ENCODE measurements at regions not wholly inside any gene's neighbourhood (a gene's known extent, or its start where the extent isn't known, plus 50 kb on each side); places are given as distances from the start of the nearest gene placed in this dataset.

- FAIRE-seq (peak; percentile 17), DNase-seq (ENCODE audit: insufficient read length) (no peak)
- TF ChIP-seq TAF1 (IDR thresholded peaks at IDR 0.05; ENCODE audit: borderline replicate concordance, low read depth, low read length), result no peak
- no peak for TF ChIP-seq POLR2AphosphoS5 (IDR thresholded peaks at IDR 0.05; ENCODE audit: low read depth, low read length)
- no peak for TF ChIP-seq POLR2A (IDR thresholded peaks at IDR 0.05; ENCODE audit: low read depth, low read length)
These were observed 74.1 kb upstream of the PLA2G4A start for GRCh38 chr1:186754542-186755145.

DNA sequence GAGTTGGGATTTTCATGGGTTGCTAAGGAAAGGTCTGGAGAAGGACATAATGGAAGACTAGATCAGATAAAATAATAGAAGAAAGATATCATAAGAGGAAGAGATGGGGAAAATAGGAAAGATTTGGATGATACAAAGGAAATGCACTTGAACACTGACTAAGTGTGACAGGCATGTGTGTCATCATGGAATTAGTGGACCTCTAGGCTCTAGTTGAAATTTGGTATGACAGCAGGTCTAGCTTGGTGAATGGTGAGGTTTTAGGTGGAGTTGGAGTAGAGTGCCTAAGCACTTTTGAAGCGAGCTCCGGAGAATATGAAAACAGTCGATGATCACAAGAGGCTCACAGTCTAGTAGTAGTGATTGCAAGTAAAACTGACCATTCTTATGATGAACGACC lies 73.0 kb upstream of the PTGS2 start:
- no peak for TF ChIP-seq TAF1 (IDR thresholded peaks at IDR 0.05; ENCODE audit: borderline replicate concordance, low read depth, low read length)
- no peak for TF ChIP-seq POLR2AphosphoS5 (IDR thresholded peaks at IDR 0.05; ENCODE audit: low read depth, low read length)
- no peak for TF ChIP-seq POLR2A (IDR thresholded peaks at IDR 0.05; ENCODE audit: low read depth, low read length)
- FAIRE-seq (no peak), DNase-seq (ENCODE audit: insufficient read length) (no peak)

GRCh38 chr1:186750257-186750656 lies 70.0 kb upstream of the PTGS2 start:
- TF ChIP-seq POLR2A (IDR thresholded peaks at IDR 0.05; ENCODE audit: low read depth, low read length), result no peak
- no peak for TF ChIP-seq TAF1 (IDR thresholded peaks at IDR 0.05; ENCODE audit: borderline replicate concordance, low read depth, low read length)
- no peak for TF ChIP-seq POLR2AphosphoS5 (IDR thresholded peaks at IDR 0.05; ENCODE audit: low read depth, low read length)
- FAIRE-seq (peak; percentile 38), DNase-seq (ENCODE audit: insufficient read length) (no peak)

- no peak for DNase-seq (ENCODE audit: insufficient read length)
- FAIRE-seq, result no peak
These were observed 69.6 kb upstream of the PTGS2 start for GRCh38 chr1:186749820-186750219.

DNA sequence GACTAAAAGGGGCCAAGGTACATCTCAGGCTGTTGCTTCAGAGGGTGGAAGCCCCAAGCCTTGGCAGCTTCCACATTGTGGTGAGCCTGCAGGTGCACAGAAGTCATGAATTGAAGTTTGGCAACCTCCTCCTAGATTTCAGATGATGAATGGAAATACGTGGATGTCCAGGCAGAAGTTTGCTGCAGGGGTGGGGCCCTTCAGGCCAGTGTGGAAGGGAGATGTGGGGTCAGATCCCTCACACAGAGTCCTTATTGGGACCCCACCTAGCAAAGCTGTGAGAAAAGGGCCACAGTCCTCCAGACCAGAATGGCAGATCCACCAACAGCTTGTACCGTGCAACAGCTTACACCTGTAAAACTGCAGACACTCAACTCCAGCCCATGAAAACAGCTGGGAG lies 67.4 kb upstream of the PTGS2 start:
- no peak for FAIRE-seq
- no peak for TF ChIP-seq TAF1 (IDR thresholded peaks at IDR 0.05; ENCODE audit: borderline replicate concordance, low read depth, low read length)
- TF ChIP-seq POLR2A (IDR thresholded peaks at IDR 0.05; ENCODE audit: low read depth, low read length), result no peak
- no peak for TF ChIP-seq POLR2AphosphoS5 (IDR thresholded peaks at IDR 0.05; ENCODE audit: low read depth, low read length)
- DNase-seq (ENCODE audit: insufficient read length), result no peak

More at GRCh38 chr1:186749820-186750219, 69.6 kb upstream of the PTGS2 start:
- TF ChIP-seq TAF1 (IDR thresholded peaks at IDR 0.05; ENCODE audit: borderline replicate concordance, low read depth, low read length) (no peak), POLR2AphosphoS5 (IDR thresholded peaks at IDR 0.05; ENCODE audit: low read depth, low read length) (no peak), POLR2A (IDR thresholded peaks at IDR 0.05; ENCODE audit: low read depth, low read length) (no peak)

DNA sequence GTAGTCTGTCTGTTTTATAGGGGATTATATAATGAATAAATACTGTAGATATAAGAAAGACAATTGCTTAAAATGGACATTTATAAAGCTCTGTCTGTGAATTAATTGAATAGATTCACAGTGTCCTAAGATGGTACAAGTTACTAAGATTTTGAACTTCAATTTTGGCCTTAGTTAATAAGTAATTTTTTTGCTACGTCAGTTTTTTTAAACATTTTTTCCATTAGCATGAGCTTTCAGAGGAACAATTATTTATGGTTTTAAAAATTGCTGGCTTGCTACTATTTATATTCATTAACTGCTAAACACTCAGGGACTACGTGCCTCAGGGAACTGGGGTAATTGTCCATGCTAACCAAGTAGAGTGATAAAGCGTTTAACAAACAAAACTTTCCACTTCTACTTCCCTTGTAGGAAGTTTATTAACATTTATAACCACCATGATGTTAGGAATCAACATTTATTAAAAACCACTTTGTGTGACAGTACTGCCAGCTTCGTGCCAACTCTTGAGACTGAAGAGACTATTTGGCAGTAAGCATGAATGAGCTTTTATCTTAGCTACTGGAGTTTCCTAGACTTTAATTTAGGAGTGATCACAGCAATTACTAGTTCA lies 65.4 kb upstream of the PTGS2 start:
- TF ChIP-seq POLR2AphosphoS5 (IDR thresholded peaks at IDR 0.05; ENCODE audit: low read depth, low read length) (no peak), TAF1 (IDR thresholded peaks at IDR 0.05; ENCODE audit: borderline replicate concordance, low read depth, low read length) (no peak), POLR2A (IDR thresholded peaks at IDR 0.05; ENCODE audit: low read depth, low read length) (no peak)
- DNase-seq (ENCODE audit: insufficient read length), result no peak
- FAIRE-seq, result peak; percentile 21

- FAIRE-seq (no peak), DNase-seq (ENCODE audit: insufficient read length) (no peak)
- TF ChIP-seq POLR2A (IDR thresholded peaks at IDR 0.05; ENCODE audit: low read depth, low read length), result no peak
- TF ChIP-seq POLR2AphosphoS5 (IDR thresholded peaks at IDR 0.05; ENCODE audit: low read depth, low read length), result no peak
- no peak for TF ChIP-seq TAF1 (IDR thresholded peaks at IDR 0.05; ENCODE audit: borderline replicate concordance, low read depth, low read length)
These were observed 61.4 kb upstream of the PTGS2 start for GRCh38 chr1:186741640-186742039.

- DNase-seq (ENCODE audit: insufficient read length) (no peak), FAIRE-seq (peak; percentile 78)
- TF ChIP-seq TAF1 (IDR thresholded peaks at IDR 0.05; ENCODE audit: borderline replicate concordance, low read depth, low read length) (no peak), POLR2AphosphoS5 (IDR thresholded peaks at IDR 0.05; ENCODE audit: low read depth, low read length) (no peak), POLR2A (IDR thresholded peaks at IDR 0.05; ENCODE audit: low read depth, low read length) (no peak)
These were observed 60.1 kb upstream of the PTGS2 start for GRCh38 chr1:186740324-186740723.

DNA sequence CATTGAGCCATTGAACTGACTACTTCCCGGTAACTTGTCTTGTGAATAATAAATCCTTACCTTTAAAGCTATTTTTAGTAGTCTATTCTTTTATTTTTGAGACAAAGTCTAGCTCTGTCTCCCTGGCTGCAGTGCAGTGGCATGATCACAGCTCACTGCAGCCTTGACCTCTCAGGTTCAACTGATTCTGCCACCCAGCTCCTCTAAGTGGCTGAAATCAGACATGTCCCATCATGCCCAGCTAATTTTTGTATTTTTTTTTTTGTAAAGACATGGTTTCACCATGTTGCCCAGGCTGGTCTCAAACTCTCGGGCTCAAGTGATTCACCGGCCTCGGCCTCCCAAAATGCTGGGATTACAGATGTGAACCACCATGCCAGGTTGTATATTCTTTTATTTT lies 59.3 kb upstream of the PTGS2 start:
- peak; percentile 70 for FAIRE-seq
- TF ChIP-seq POLR2AphosphoS5 (IDR thresholded peaks at IDR 0.05; ENCODE audit: low read depth, low read length) (no peak), POLR2A (IDR thresholded peaks at IDR 0.05; ENCODE audit: low read depth, low read length) (no peak)
- DNase-seq (ENCODE audit: insufficient read length), result no peak

- TF ChIP-seq TAF1 (IDR thresholded peaks at IDR 0.05; ENCODE audit: borderline replicate concordance, low read depth, low read length) (no peak), POLR2A (IDR thresholded peaks at IDR 0.05; ENCODE audit: low read depth, low read length) (no peak), POLR2AphosphoS5 (IDR thresholded peaks at IDR 0.05; ENCODE audit: low read depth, low read length) (no peak)
- FAIRE-seq (peak; percentile 87), DNase-seq (ENCODE audit: insufficient read length) (no peak)
These were observed 58.7 kb upstream of the PTGS2 start for GRCh38 chr1:186738926-186739325.

- DNase-seq (ENCODE audit: insufficient read length), result no peak
- TF ChIP-seq POLR2A (IDR thresholded peaks at IDR 0.05; ENCODE audit: low read depth, low read length), result no peak
- no peak for TF ChIP-seq POLR2AphosphoS5 (IDR thresholded peaks at IDR 0.05; ENCODE audit: low read depth, low read length)
- no peak for TF ChIP-seq TAF1 (IDR thresholded peaks at IDR 0.05; ENCODE audit: borderline replicate concordance, low read depth, low read length)
- no peak for FAIRE-seq
These were observed 56.9 kb upstream of the PTGS2 start for GRCh38 chr1:186736971-186737685.

DNA sequence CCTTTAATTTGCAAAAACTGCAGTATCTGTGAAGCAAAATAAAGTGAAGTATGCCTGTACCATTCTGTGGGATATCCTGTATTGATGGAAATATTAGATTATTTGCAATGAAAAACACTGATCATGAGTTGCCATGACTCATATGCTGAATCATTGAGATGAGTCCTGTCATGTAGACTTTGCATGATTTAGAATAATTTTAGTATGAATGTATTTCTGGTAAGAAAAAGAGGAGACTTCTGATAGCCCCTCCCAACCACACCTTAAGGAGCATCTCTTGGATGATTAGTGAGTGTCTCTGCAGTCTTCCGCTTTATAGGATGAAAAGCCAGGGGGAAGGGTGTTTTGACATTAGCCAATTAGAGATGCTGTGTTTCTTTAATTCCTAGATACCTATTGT lies 55.2 kb upstream of the PTGS2 start:
- FAIRE-seq (no peak), DNase-seq (ENCODE audit: insufficient read length) (no peak)
- TF ChIP-seq POLR2A (IDR thresholded peaks at IDR 0.05; ENCODE audit: low read depth, low read length), result no peak
- no peak for TF ChIP-seq TAF1 (IDR thresholded peaks at IDR 0.05; ENCODE audit: borderline replicate concordance, low read depth, low read length)
- no peak for TF ChIP-seq POLR2AphosphoS5 (IDR thresholded peaks at IDR 0.05; ENCODE audit: low read depth, low read length)

All from GM12892 (cell line).